NCI-H1105 (cell line): ENCODE measurements at regions not wholly inside any gene's neighbourhood (a gene's known extent, or its start where the extent isn't known, plus 50 kb on each side); places are given as distances from the start of the nearest gene placed in this dataset.
"Not testable (repeated sequence)": the region's sequence is repeated elsewhere in the genome, so short reads cannot be mapped to it uniquely, and the experiment has no call there.

Experiments
- DNase-seq: peaks from one replicate; lab custom pipeline; 2025; lab: John Stamatoyannopoulos, UW

GRCh38 chr12:23361971-23362370 is 587.5 kb downstream of the SOX5 start:
- DNase-seq: no peak

DNA sequence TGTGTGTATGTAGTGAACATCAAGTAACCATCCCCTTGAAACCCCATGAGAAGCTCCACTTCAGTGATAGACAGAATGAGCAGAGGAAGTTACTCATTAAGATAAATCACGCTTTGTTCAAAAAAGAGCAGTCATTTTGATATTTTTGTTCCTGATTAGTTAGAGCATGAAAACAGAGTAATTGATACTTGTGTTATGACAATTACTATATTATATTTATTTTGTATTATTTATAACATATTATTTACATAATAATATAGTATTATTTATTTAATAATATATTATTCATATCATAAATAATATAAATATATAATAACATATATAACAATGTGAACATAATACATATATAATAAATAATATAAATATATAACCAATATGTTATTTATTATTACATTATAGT is 580.9 kb downstream of the SOX5 start:
- DNase-seq: no peak

DNA sequence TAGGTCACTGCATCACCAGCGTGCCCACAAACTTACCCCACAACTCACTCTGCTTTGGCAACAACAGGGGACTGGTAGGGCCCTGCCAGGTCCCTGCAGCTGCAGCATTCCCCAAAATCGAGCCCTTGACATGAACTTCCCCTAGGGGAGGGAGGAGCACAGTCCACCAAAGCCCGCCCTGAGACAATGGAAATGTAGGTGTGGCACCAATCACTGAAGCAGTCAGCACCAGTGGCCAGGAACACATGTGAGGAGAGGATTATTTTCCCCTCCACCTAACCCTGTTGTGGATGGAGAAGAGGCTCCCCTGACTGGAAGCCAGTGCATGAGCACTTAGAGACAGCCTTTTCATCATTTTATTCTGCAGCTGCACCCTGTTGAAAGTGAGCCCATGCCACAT is 573.8 kb downstream of the SOX5 start:
- no peak for DNase-seq

DNA sequence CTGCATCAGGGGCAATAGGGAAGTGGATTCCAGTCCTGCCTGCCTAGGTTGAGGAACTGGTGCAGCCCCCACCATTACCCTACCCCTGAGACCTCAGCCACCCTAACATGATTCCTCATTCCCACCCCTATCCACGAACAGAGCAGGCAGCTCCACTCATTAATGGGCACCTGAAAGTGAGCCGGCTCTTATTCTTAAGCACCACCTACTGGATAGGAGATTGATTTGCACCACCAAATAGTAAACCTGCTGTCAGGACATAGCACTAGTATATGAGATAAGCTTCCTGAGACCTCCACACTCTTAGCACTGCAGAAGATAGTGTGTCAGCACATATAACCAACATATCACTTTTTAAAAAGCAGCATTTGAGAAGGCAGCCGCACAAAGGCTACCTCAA is 573.2 kb downstream of the SOX5 start:
- no peak for DNase-seq

DNA sequence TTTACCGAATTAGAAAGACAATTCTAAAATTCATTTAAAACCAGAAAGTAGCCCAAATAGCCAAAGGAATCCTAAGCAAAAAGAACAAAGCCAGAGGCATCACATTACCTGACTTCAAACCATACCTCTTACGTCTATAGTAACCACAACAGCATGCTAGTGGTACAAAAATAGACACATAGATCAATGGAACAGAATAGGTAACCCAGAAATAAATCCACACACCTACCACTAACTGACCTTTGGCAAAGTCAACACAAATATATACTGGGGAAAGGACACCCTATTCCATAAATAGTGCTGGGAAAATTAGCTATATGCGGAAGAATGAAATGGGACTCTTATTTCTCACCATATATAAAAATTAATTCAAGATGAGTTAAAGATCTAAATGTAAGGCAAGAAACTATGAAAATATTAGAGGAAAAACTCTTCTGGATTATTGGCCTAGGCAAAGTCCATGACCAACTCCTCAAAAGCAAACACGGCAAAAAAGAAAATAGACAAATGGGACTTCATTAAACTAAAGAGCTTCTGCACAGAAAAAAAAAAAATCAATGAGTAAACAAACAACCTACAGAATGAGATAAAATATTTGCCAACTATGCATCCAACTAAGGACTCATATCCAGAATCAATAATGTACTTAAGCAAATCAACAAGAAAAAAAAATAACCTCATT is 568.9 kb downstream of the SOX5 start:
- no peak for DNase-seq

GRCh38 chr12:23388898-23389297 is 560.6 kb downstream of the SOX5 start:
- DNase-seq: not testable (repeated sequence)

GRCh38 chr12:23389315-23389714 is 560.2 kb downstream of the SOX5 start:
- DNase-seq: not testable (repeated sequence)

GRCh38 chr12:23399402-23399933 is 550.0 kb downstream of the SOX5 start:
- DNase-seq: peak; percentile 55

- no peak for DNase-seq
Observed at GRCh38 chr12:23415180-23415579, 534.3 kb downstream of the SOX5 start.

GRCh38 chr12:23421556-23421955 is 527.9 kb downstream of the SOX5 start:
- DNase-seq: no peak

GRCh38 chr12:23423097-23423687 is 526.3 kb downstream of the SOX5 start:
- DNase-seq: no peak

- DNase-seq: no peak
Observed at GRCh38 chr12:23423796-23424195, 525.7 kb downstream of the SOX5 start.

DNA sequence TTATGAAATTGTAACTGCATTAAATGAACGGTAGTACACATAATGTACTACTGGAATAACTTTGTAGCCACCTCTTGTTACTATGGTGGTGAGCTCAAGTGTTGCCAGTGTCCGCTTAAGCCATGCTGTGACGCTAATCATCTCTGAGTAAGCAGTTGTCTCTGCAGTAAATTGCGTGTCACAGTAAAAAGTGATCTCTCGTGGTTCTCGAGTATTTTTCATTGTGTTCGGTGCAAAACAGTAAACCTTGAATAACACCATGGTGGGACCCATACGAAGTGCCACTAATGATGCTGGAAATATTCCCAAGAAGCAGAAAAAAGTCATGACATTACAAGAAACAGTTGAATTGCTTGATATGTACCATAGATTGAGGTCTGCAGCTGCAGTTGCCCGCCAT is 524.8 kb downstream of the SOX5 start:
- DNase-seq: no peak

- no peak for DNase-seq
Observed at GRCh38 chr12:23426328-23426727, 523.1 kb downstream of the SOX5 start.

DNA sequence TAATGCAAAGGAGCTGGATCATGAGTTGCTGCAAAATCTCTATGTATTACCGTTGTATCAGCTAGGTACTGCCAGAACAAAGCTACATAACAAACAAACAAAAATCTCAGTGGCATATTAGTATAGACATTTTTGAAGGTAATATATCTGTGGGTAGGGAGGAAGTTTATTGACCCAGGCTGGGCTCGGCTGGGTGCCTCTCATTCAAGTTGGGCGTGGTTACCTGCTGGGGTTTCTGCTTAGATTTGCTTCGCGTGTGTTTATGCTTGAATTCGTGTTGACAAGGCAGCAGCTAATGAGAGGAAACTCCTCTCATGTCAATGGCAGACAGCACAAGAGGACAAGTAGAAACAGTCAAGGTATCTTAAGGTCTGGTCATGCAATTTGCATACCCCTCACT is 520.7 kb downstream of the SOX5 start:
- no peak for DNase-seq

- no peak for DNase-seq
Observed at GRCh38 chr12:23431006-23431405, 518.5 kb downstream of the SOX5 start.

DNA sequence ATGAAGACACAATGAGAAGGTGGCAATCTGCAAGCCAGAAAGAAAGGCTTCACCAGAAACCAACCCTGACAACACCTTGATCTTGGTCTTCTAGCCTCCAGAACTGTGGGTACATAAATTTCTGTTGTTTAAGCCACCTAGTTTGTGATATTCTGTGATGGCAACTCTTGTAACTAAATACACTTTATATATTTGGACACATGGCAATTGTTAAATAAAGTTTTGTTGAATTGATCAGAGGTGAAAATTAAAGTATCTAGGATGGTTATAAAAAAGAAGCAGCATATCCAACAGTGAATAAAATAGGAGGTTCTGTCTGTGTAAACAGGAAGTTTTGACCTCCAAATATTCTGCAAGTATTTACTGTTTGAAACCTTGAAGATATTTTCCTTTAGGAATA is 516.3 kb downstream of the SOX5 start:
- no peak for DNase-seq

DNA sequence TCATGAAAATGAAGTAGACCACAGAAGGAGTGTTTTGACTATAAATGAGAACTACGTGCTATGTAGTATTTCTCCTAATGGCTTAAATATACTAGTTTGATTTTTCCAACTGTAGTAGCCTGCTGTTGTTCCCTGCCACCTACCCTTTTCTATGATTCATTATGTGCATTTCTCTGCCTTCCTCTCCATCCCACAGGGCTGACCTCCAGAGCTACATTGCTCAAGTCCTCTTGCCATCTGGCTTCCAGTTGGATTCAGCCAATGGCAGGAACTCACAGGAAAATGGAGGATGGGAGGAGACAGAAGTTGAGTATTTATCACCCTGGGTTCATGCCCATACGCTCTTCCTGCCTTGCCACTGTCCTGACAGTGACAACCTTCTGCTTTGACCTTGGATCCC is 515.3 kb downstream of the SOX5 start:
- DNase-seq: no peak

GRCh38 chr12:23446746-23447145 is 502.7 kb downstream of the SOX5 start:
- no peak for DNase-seq

DNA sequence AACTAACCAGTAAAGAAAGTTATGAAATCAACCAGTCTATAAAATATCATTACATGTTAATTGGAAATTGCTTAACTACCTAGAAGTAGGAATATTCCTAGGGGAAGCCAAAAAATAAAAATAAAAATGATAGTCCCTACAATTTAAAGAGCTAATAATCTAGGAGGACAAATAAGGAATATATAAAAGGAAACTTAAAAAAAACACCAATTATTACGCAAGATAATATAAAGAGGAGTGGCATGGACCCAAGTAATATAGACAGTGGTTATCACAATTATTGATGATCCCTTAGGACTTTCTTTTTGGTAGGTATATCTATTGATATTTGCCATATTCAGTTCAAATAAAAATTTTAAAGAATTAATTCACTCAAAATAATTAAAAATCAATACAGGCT is 498.7 kb downstream of the SOX5 start:
- DNase-seq: no peak

GRCh38 chr12:23455283-23455682 is 494.2 kb downstream of the SOX5 start:
- DNase-seq: no peak

DNA sequence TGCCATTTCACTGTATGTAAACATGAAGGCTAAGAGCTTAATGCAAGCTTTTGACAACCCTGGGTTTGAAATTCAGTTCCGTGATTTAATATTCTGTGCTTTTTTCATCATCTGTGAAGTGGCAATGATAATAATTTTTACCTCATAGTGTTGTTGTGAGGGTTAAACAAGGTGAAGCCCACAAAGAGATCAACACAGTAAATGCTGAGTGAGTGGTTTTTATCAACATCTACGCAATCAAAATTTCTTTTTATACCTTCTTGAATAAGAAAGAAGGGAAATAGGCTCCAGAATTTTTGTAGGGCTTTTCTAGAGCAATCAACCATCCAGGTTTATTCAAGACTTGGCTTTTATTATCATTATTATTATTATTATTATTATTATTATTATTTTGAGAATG is 490.8 kb downstream of the SOX5 start:
- no peak for DNase-seq

DNA sequence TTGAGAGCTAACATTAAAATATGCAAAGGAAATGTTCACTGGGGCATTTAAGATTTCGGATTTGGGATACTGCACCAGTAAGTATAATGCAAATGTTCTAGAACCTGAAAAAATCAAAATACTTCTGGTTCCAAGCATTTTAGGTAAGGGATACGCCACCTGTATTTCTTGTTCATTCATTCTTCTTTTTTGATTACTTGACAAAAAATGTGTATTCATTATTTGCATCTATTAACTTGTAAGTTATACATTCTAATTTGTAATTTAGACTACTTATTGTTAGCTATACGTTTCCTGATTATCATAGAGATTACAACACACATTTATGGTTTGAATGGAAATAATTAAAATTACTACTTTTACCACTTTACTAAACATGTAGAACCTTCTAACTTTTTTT is 486.9 kb downstream of the SOX5 start:
- no peak for DNase-seq

GRCh38 chr12:23463172-23463571 is 486.3 kb downstream of the SOX5 start:
- DNase-seq: no peak
